ENCODE measurements at regions not wholly inside any gene's neighbourhood (a gene's known extent, or its start where the extent isn't known, plus 50 kb on each side); places are given as distances from the start of the nearest gene placed in this dataset.

DNA sequence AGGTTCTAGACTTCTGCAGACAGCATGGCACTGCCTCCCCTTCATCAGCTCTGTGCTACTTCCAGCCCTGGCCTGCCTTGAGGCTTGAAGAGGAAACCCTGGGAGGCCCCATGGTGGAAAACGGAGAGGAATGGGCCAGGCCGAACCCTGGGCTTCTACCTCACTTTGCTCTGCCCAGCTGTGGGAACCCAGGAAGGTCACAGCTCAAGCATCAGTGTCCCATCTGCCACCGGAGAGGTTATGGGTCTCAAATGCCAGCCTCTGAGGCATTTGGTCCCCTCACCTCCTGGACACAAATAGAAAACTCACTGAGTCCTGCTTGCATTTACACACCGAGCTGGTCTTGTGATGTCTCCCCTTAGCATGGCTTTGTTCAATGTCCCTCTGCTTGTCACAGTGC, 80.1 kb upstream of the ALDH1B1 start:
- no peak overlapping the region for H3K27ac ChIP-seq (replicated peaks in 1 of 4)
- TF ChIP-seq, protein P1, sequence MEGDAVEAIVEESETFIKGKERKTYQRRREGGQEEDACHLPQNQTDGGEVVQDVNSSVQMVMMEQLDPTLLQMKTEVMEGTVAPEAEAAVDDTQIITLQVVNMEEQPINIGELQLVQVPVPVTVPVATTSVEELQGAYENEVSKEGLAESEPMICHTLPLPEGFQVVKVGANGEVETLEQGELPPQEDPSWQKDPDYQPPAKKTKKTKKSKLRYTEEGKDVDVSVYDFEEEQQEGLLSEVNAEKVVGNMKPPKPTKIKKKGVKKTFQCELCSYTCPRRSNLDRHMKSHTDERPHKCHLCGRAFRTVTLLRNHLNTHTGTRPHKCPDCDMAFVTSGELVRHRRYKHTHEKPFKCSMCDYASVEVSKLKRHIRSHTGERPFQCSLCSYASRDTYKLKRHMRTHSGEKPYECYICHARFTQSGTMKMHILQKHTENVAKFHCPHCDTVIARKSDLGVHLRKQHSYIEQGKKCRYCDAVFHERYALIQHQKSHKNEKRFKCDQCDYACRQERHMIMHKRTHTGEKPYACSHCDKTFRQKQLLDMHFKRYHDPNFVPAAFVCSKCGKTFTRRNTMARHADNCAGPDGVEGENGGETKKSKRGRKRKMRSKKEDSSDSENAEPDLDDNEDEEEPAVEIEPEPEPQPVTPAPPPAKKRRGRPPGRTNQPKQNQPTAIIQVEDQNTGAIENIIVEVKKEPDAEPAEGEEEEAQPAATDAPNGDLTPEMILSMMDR (IDR thresholded peaks at IDR 0.05), result no peak
- no peaks in the 10 kb centered on the region for H3K36me3 ChIP-seq
- peaks cover 11 to 31% (median 28%) of the 10 kb centered on the region in 4 donors for H3K4me1 ChIP-seq
- no peak for DNase-seq (ENCODE audit: extremely low spot score)
- 89% methylated on average over 4 of the region's 4 CpGs for whole genome bisulfite sequencing
- H3K4me3 ChIP-seq, result no peak overlapping the region
- intact Hi-C loops (cut with DNase I), result no loop called here
- H3K27me3 ChIP-seq, result no peaks in the 10 kb centered on the region
- H3K9me3 ChIP-seq, result no peaks in the 10 kb centered on the region

GRCh38 chr9:38311382-38312270, 80.9 kb upstream of the ALDH1B1 start:
- H3K27ac ChIP-seq (replicated peaks in 1 of 4), result peak overlapping the region in 3 of 4 donors; percentile 52 to 67 (median 54)
- intact Hi-C loops (cut with DNase I), result no loop called here
- H3K9me3 ChIP-seq, result no peaks in the 10 kb centered on the region
- H3K27me3 ChIP-seq, result no peaks in the 10 kb centered on the region
- DNase-seq (ENCODE audit: extremely low spot score), result no peak
- H3K4me1 ChIP-seq, result peaks cover 11 to 31% (median 28%) of the 10 kb centered on the region in 4 donors
- H3K4me3 ChIP-seq, result peak overlapping the region; percentile 1 to 35 (median 4)
- WGBS, result 54% methylated on average over 14 of the region's 16 CpGs
- no peaks in the 10 kb centered on the region for H3K36me3 ChIP-seq
- TF ChIP-seq POLR2AphosphoS5 (IDR thresholded peaks at IDR 0.05) (no peak), EP300 (IDR thresholded peaks at IDR 0.05) (no peak), POLR2A (IDR thresholded peaks at IDR 0.05; ENCODE audit: low read depth) (no peak)
- TF ChIP-seq, protein P1 (IDR thresholded peaks at IDR 0.05), result no peak

GRCh38 chr9:38309324-38310195, 82.9 kb upstream of the ALDH1B1 start:
- H3K9me3 ChIP-seq, result no peaks in the 10 kb centered on the region

DNA sequence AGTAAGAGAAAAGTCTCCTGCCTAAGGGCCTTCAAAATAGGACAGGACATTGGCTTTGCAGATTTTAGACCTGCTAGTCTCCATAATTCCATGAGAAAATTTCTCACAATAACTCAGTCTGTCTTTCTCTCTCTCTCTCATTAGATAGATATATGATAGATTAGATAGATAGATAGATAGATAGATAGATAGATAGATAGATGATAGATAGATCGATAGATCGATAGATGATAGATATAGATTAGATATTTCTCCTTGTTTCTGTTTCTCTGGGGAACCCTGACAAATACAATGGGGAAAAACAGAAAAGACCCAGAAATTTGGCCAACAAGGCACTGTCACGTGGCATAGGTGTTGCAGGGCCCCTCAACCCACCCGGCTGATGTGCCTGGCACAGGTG, 84.4 kb upstream of the ALDH1B1 start:
- intact Hi-C loops (cut with DNase I), result no loop called here
- TF ChIP-seq POLR2A (IDR thresholded peaks at IDR 0.05; ENCODE audit: low read depth) (no peak), EP300 (IDR thresholded peaks at IDR 0.05) (no peak), POLR2AphosphoS5 (IDR thresholded peaks at IDR 0.05) (no peak)
- TF ChIP-seq, protein P1 (IDR thresholded peaks at IDR 0.05), result no peak
- Histone ChIP-seq H3K4me3 (no peak overlapping the region), H3K4me1 (peaks cover 11 to 31% (median 28%) of the 10 kb centered on the region in 4 donors), H3K36me3 (no peaks in the 10 kb centered on the region), H3K27me3 (no peaks in the 10 kb centered on the region), H3K27ac (replicated peaks in 1 of 4) (no peak overlapping the region), H3K9me3 (no peaks in the 10 kb centered on the region)
- WGBS, result 92% methylated on average over 4 of the region's 4 CpGs
- DNase-seq (ENCODE audit: extremely low spot score), result no peak

More at GRCh38 chr9:38309324-38310195, 82.9 kb upstream of the ALDH1B1 start:
- H3K27me3 ChIP-seq, result no peaks in the 10 kb centered on the region
- 51% methylated on average over 11 of the region's 11 CpGs for WGBS
- intact Hi-C loops (cut with DNase I), result no loop called here
- no peak overlapping the region for H3K27ac ChIP-seq (replicated peaks in 1 of 4)
- peaks cover 11 to 31% (median 28%) of the 10 kb centered on the region in 4 donors for H3K4me1 ChIP-seq
- no peaks in the 10 kb centered on the region for H3K36me3 ChIP-seq
- DNase-seq (ENCODE audit: extremely low spot score), result no peak
- TF ChIP-seq, protein P1 (IDR thresholded peaks at IDR 0.05), result no peak
- H3K4me3 ChIP-seq, result no peak overlapping the region
